ENCODE measurements at regions not wholly inside any gene's neighbourhood (a gene's known extent, or its start where the extent isn't known, plus 50 kb on each side); places are given as distances from the start of the nearest gene placed in this dataset.
A peak's percentile ranks its signal among the peaks of the same experiment; 100 is the strongest.

GRCh38 chr6:153960741-153961140 lies 78.3 kb upstream of the OPRM1 start:
- no peak for DNase-seq (ENCODE audit: low read depth)
- no peak overlapping the region for H3K4me3 ChIP-seq (ENCODE audit: low read depth, low read length)
- no peak for TF ChIP-seq CTCF (IDR thresholded peaks at IDR 0.05; ENCODE audit: low read depth, low read length, missing control alignments)

- DNase-seq (ENCODE audit: low read depth), result no peak
- no peak for TF ChIP-seq CTCF (IDR thresholded peaks at IDR 0.05; ENCODE audit: low read depth, low read length, missing control alignments)
- H3K4me3 ChIP-seq (ENCODE audit: low read depth, low read length), result no peak overlapping the region
Observed at GRCh38 chr6:153960281-153960680, 78.8 kb upstream of the OPRM1 start.

- H3K4me3 ChIP-seq (ENCODE audit: low read depth, low read length), result no peak overlapping the region
- DNase-seq (ENCODE audit: low read depth), result no peak
- no peak for TF ChIP-seq CTCF (IDR thresholded peaks at IDR 0.05; ENCODE audit: low read depth, low read length, missing control alignments)
Observed at GRCh38 chr6:153959276-153959675, 79.8 kb upstream of the OPRM1 start.

- DNase-seq (ENCODE audit: low read depth), result no peak
- no peak for TF ChIP-seq CTCF (IDR thresholded peaks at IDR 0.05; ENCODE audit: low read depth, low read length, missing control alignments)
- H3K4me3 ChIP-seq (ENCODE audit: low read depth, low read length), result no peak overlapping the region
Observed at GRCh38 chr6:153958860-153959259, 80.2 kb upstream of the OPRM1 start.

GRCh38 chr6:153957394-153957793 lies 81.6 kb upstream of the OPRM1 start:
- peak; percentile 57 for DNase-seq (ENCODE audit: low read depth)
- TF ChIP-seq CTCF (IDR thresholded peaks at IDR 0.05; ENCODE audit: low read depth, low read length, missing control alignments), result no peak
- H3K4me3 ChIP-seq (ENCODE audit: low read depth, low read length), result no peak overlapping the region

- DNase-seq (ENCODE audit: low read depth), result no peak
- TF ChIP-seq CTCF (IDR thresholded peaks at IDR 0.05; ENCODE audit: low read depth, low read length, missing control alignments), result no peak
- H3K4me3 ChIP-seq (ENCODE audit: low read depth, low read length), result no peak overlapping the region
Observed at GRCh38 chr6:153956808-153957207, 82.2 kb upstream of the OPRM1 start.

GRCh38 chr6:153949616-153950015 lies 89.4 kb upstream of the OPRM1 start:
- no peak overlapping the region for H3K4me3 ChIP-seq (ENCODE audit: low read depth, low read length)
- TF ChIP-seq CTCF (IDR thresholded peaks at IDR 0.05; ENCODE audit: low read depth, low read length, missing control alignments), result no peak
- DNase-seq (ENCODE audit: low read depth), result no peak

Data from GM12864 (cell line).